Trophoblast cell (in vitro differentiated cells and primary cell): ENCODE measurements at regions not wholly inside any gene's neighbourhood (a gene's known extent, or its start where the extent isn't known, plus 50 kb on each side); places are given as distances from the start of the nearest gene placed in this dataset.
"Not testable (repeated sequence)": the region's sequence is repeated elsewhere in the genome, so short reads cannot be mapped to it uniquely, and the experiment has no call there.

Source experiments
- DNase-seq, 2 donors: peaks; one replicate each; pipeline ENCODE4 v3.0.0-alpha.2; 2016
- H2AFZ ChIP-seq: 2 replicates; pipeline ENCODE4 v1.6.1; 2013; ENCODE audit warnings: low read length, moderate library complexity, mild to moderate bottlenecking; ENCODE audit not compliant: insufficient read depth, poor library complexity
- H2AK5ac ChIP-seq: 2 replicates; pipeline ENCODE4 v1.6.1; 2013; ENCODE audit warnings: mild to moderate bottlenecking, low read length
- H2BK120ac ChIP-seq: 2 replicates; pipeline ENCODE4 v1.6.1; 2013; ENCODE audit warnings: low read length, mild to moderate bottlenecking, moderate library complexity; ENCODE audit not compliant: insufficient read depth, poor library complexity
- H2BK12ac ChIP-seq: 2 replicates; pipeline ENCODE4 v1.6.1; 2013; ENCODE audit warnings: mild to moderate bottlenecking, low read length, moderate library complexity
- H2BK5ac ChIP-seq: 2 replicates; pipeline ENCODE4 v1.6.1; 2013; ENCODE audit warnings: low read length, low read depth, moderate library complexity, mild to moderate bottlenecking; ENCODE audit not compliant: poor library complexity
- H3K14ac ChIP-seq: 2 replicates; pipeline ENCODE4 v1.6.1; 2013; ENCODE audit warnings: mild to moderate bottlenecking, low read length
- H3K18ac ChIP-seq: 2 replicates; pipeline ENCODE4 v1.6.1; 2013; ENCODE audit warnings: mild to moderate bottlenecking, low read length
- H3K23ac ChIP-seq: 2 replicates; pipeline ENCODE4 v1.6.1; 2013; ENCODE audit warnings: low read length
- H3K27ac ChIP-seq: 2 replicates; pipeline ENCODE4 v1.5.1; 2013; ENCODE audit warnings: low read depth, mild to moderate bottlenecking, inconsistent platforms, low read length, moderate library complexity
- H3K27me3 ChIP-seq: 2 replicates; pipeline ENCODE4 v1.6.1; 2013; ENCODE audit warnings: inconsistent platforms, mild to moderate bottlenecking, low read length, moderate library complexity; ENCODE audit not compliant: insufficient read depth
- H3K36me3 ChIP-seq, 2 experiments: 1 replicate in 1 of 2; 2 replicates in 1 of 2; pipeline ENCODE4 v1.6.1; 2013; ENCODE audit warnings: low read length in 2 of 2, mild to moderate bottlenecking in 2 of 2, moderate library complexity in 1 of 2; ENCODE audit not compliant: insufficient read depth in 2 of 2, control insufficient read depth in 1 of 2
- H3K4ac ChIP-seq: 2 replicates; pipeline ENCODE4 v1.6.1; 2013; ENCODE audit warnings: low read depth, mild to moderate bottlenecking, low read length, moderate library complexity
- H3K4me1 ChIP-seq, 2 experiments: 1 replicate in 1 of 2; 2 replicates in 1 of 2; pipeline ENCODE4 v1.6.1; 2013; ENCODE audit warnings: low read length in 2 of 2, mild to moderate bottlenecking in 2 of 2, moderate library complexity in 1 of 2; ENCODE audit not compliant: insufficient read depth in 2 of 2, control insufficient read depth in 1 of 2
- H3K4me2 ChIP-seq: 2 replicates; pipeline ENCODE4 v1.6.1; 2013; ENCODE audit warnings: inconsistent platforms, mild to moderate bottlenecking, low read length, moderate library complexity
- H3K4me3 ChIP-seq: 2 replicates; pipeline ENCODE4 v1.5.1; 2013; ENCODE audit warnings: mild to moderate bottlenecking, low read depth, low read length, inconsistent platforms
- H3K79me1 ChIP-seq: one replicate; pipeline ENCODE4 v1.6.1; 2013; ENCODE audit warnings: low read length
- H3K79me2 ChIP-seq: 2 replicates; pipeline ENCODE4 v1.6.1; 2013; ENCODE audit warnings: low read length, mild to moderate bottlenecking; ENCODE audit not compliant: control insufficient read depth, insufficient read depth, poor library complexity
- H3K9ac ChIP-seq: 2 replicates; pipeline ENCODE4 v1.6.1; 2013; ENCODE audit warnings: mild to moderate bottlenecking, low read length
- H3K9me3 ChIP-seq: 2 replicates; pipeline ENCODE4 v1.6.1; 2013; ENCODE audit warnings: low read depth, mild to moderate bottlenecking, control low read depth, inconsistent platforms, low read length; ENCODE audit not compliant: insufficient read depth
- H4K12ac ChIP-seq: 2 replicates; pipeline ENCODE4 v1.6.1; 2013; ENCODE audit warnings: low read depth, mild to moderate bottlenecking, low read length, moderate library complexity
- H4K8ac ChIP-seq: 2 replicates; pipeline ENCODE4 v1.6.1; 2013; ENCODE audit warnings: low read depth, mild to moderate bottlenecking, low read length, moderate library complexity
- H4K91ac ChIP-seq: one replicate; pipeline ENCODE4 v1.6.1; 2013; ENCODE audit warnings: low read depth, mild to moderate bottlenecking, low read length, moderate library complexity
- WGBS: extraction: QIAGEN DNeasy Blood & Tissue Kit; methylation state at CpG from one replicate; pipeline ENCODE4 v1.1.7; 2013; ENCODE audit warnings: missing lambda C conversion rate; ENCODE audit not compliant: insufficient read length, insufficient coverage; ENCODE audit errors: extremely low coverage; 5-methylcytosine and 5-hydroxymethylcytosine counted together

- H3K14ac ChIP-seq, H3K18ac ChIP-seq: not testable (repeated sequence)
These were observed 427.5 kb upstream of the ADGRB3 start for GRCh38 chr6:68207612-68208011.

GRCh38 chr6:68200929-68201328 is 434.2 kb upstream of the ADGRB3 start:
- Histone ChIP-seq H3K23ac (no peak overlapping the region), H3K4ac (no peak overlapping the region), H3K18ac (no peak overlapping the region), H3K79me2 (no peaks in the 10 kb centered on the region), H4K8ac (no peak overlapping the region), H3K79me1 (no peaks in the 10 kb centered on the region), H2BK120ac (no peak overlapping the region), H4K91ac (no peak overlapping the region), H3K4me2 (no peak overlapping the region), H4K12ac (no peak overlapping the region), H2BK5ac (no peak overlapping the region), H3K27ac (no peak overlapping the region), H3K9ac (no peak overlapping the region), H2BK12ac (no peak overlapping the region), H3K9me3 (no peaks in the 10 kb centered on the region), H3K4me1 (no peaks in the 10 kb centered on the region), H3K36me3 (no peaks in the 10 kb centered on the region), H2AFZ (no peak overlapping the region), H3K14ac (no peak overlapping the region), H2AK5ac (no peak overlapping the region), H3K4me3 (no peak overlapping the region), H3K27me3 (no peaks in the 10 kb centered on the region)
- no peak for DNase-seq

More at GRCh38 chr6:68207612-68208011, 427.5 kb upstream of the ADGRB3 start:
- H3K4me3 ChIP-seq, H3K4me2 ChIP-seq, H3K27ac ChIP-seq, H4K91ac ChIP-seq, H3K36me3 ChIP-seq, H3K9me3 ChIP-seq, H3K27me3 ChIP-seq, H2AK5ac ChIP-seq, DNase-seq, H3K79me1 ChIP-seq, H3K4ac ChIP-seq, H3K4me1 ChIP-seq, H3K9ac ChIP-seq, H2BK120ac ChIP-seq, H2AFZ ChIP-seq, H3K79me2 ChIP-seq, H4K8ac ChIP-seq, H2BK12ac ChIP-seq, H4K12ac ChIP-seq, H2BK5ac ChIP-seq, H3K23ac ChIP-seq: not testable (repeated sequence)

DNA sequence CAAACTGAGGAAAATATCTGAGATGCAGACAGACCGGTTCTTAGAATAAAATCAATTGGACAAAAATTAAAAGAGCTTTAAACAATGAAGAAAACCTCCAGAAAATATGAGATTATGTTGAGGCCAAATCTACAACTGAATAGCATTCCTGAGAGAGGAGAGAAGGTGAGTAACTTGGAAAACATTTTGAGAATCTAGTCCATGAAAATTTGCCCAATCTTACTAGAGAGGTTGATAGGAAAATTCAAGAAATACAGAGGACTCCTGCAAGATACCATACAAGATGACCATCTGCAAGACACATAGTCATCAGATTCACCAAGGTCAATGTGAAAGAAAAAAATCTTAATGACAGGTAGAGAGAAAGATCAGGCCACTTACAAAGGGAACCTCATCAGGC is 437.7 kb upstream of the ADGRB3 start:
- no peak overlapping the region for H2AK5ac ChIP-seq
- WGBS, result no CpG with 5 or more reads among the region's 1 CpG
- H3K9me3 ChIP-seq, result no peaks in the 10 kb centered on the region
- no peak for DNase-seq
- no peak overlapping the region for H3K14ac ChIP-seq
- no peaks in the 10 kb centered on the region for H3K79me1 ChIP-seq
- no peak overlapping the region for H3K4ac ChIP-seq
- no peak overlapping the region for H3K4me2 ChIP-seq
- H2AFZ ChIP-seq, result no peak overlapping the region
- no peak overlapping the region for H2BK12ac ChIP-seq
- peaks cover 4 to 6% of the 10 kb centered on the region in 2 experiments for H3K4me1 ChIP-seq
- no peaks in the 10 kb centered on the region for H3K27me3 ChIP-seq
- no peak overlapping the region for H3K18ac ChIP-seq
- no peaks in the 10 kb centered on the region for H3K79me2 ChIP-seq
- H2BK120ac ChIP-seq, result no peak overlapping the region
- H4K8ac ChIP-seq, result no peak overlapping the region
- H3K23ac ChIP-seq, result no peak overlapping the region
- H2BK5ac ChIP-seq, result no peak overlapping the region
- H3K9ac ChIP-seq, result no peak overlapping the region
- H4K12ac ChIP-seq, result no peak overlapping the region
- no peak overlapping the region for H3K27ac ChIP-seq
- H3K4me3 ChIP-seq, result no peak overlapping the region
- H3K36me3 ChIP-seq, result no peaks in the 10 kb centered on the region
- H4K91ac ChIP-seq, result no peak overlapping the region

DNA sequence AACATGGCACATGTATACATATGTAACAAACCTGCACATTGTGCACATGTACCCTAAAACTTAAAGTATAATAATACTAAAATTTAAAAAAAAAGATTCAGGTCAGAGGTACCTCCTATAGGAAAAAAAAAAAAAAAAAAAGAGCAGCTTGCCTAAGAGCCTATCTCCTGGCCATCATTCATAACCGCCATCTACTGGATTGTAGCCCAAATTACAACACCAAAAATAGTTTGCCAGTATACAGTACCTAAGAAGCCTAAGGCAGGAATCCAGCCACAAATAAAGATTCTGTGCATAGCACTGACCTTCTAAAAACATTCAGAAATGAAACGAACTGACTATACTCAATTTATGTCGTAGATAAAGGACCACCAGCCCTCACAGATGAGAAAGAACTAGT is 438.4 kb upstream of the ADGRB3 start:
- no CpG with 5 or more reads among the region's 3 CpGs for WGBS
- Histone ChIP-seq H2BK5ac (no peak overlapping the region), H4K12ac (no peak overlapping the region)

GRCh38 chr6:68195753-68196152 is 439.3 kb upstream of the ADGRB3 start:
- H3K36me3 ChIP-seq, H2BK12ac ChIP-seq, H3K9me3 ChIP-seq, H2BK5ac ChIP-seq, DNase-seq, H4K12ac ChIP-seq, H2AK5ac ChIP-seq, H3K79me1 ChIP-seq, H3K4me2 ChIP-seq, H3K4ac ChIP-seq, H2AFZ ChIP-seq, H3K27me3 ChIP-seq, H3K9ac ChIP-seq, H3K4me1 ChIP-seq, H3K4me3 ChIP-seq, H4K8ac ChIP-seq, H3K79me2 ChIP-seq, H4K91ac ChIP-seq, H3K14ac ChIP-seq, H2BK120ac ChIP-seq, H3K23ac ChIP-seq, H3K27ac ChIP-seq, H3K18ac ChIP-seq: not testable (repeated sequence)
- WGBS, result no CpG with 5 or more reads among the region's 2 CpGs

More for the DNA sequence above, 438.4 kb upstream of the ADGRB3 start:
- H3K23ac ChIP-seq, result no peak overlapping the region
- peak in 1 of 2 donors; percentile 31 for DNase-seq
- no peak overlapping the region for H3K9ac ChIP-seq
- no peaks in the 10 kb centered on the region for H3K79me2 ChIP-seq
- H3K27ac ChIP-seq, result no peak overlapping the region
- H4K91ac ChIP-seq, result no peak overlapping the region
- no peak overlapping the region for H3K4me3 ChIP-seq
- H2AK5ac ChIP-seq, result no peak overlapping the region
- H4K8ac ChIP-seq, result no peak overlapping the region
- H3K79me1 ChIP-seq, result no peaks in the 10 kb centered on the region
- no peak overlapping the region for H2BK120ac ChIP-seq
- no peak overlapping the region for H3K14ac ChIP-seq
- no peak overlapping the region for H2BK12ac ChIP-seq
- no peak overlapping the region for H2AFZ ChIP-seq
- no peak overlapping the region for H3K4me2 ChIP-seq
- H3K9me3 ChIP-seq, result no peaks in the 10 kb centered on the region
- H3K27me3 ChIP-seq, result no peaks in the 10 kb centered on the region
- no peaks in the 10 kb centered on the region for H3K36me3 ChIP-seq
- no peak overlapping the region for H3K18ac ChIP-seq
- H3K4ac ChIP-seq, result no peak overlapping the region
- peaks cover 4 to 6% of the 10 kb centered on the region in 2 experiments for H3K4me1 ChIP-seq
